ENCODE measurements at regions not wholly inside any gene's neighbourhood (a gene's known extent, or its start where the extent isn't known, plus 50 kb on each side); places are given as distances from the start of the nearest gene placed in this dataset.

- peaks cover 99% of the 10 kb centered on the region for H3K9me3 Mint-ChIP-seq
These were observed 233.6 kb downstream of the GLRX3 start for GRCh38 chr10:130369645-130370381.

More at GRCh38 chr10:130369645-130370381, 233.6 kb downstream of the GLRX3 start:
- no peak overlapping the region for H2AFZ ChIP-seq
- no peaks in the 10 kb centered on the region for H3K9me2 ChIP-seq (ENCODE audit: insufficient read depth)
- no peak overlapping the region for H3K27ac ChIP-seq (ENCODE audit: low read depth)
- H3K4me1 ChIP-seq (ENCODE audit: insufficient read depth), result no peaks in the 10 kb centered on the region
- H3K27me3 Mint-ChIP-seq (ENCODE audit: insufficient read depth, low read depth, poor library complexity), result peaks cover 9% of the 10 kb centered on the region
- H3K4me2 ChIP-seq, result no peak overlapping the region
- no peak for ATAC-seq
- H3F3A ChIP-seq (replicated peaks; ENCODE audit: low read depth), result no peaks in the 10 kb centered on the region
- H3K79me2 ChIP-seq (replicated peaks; ENCODE audit: insufficient read depth), result no peaks in the 10 kb centered on the region
- no peak for DNase-seq (ENCODE audit: low spot score)
- H4K20me1 ChIP-seq (replicated peaks; ENCODE audit: insufficient read depth), result no peaks in the 10 kb centered on the region
- H3K27ac Mint-ChIP-seq, result no peak overlapping the region
- H3K4me1 Mint-ChIP-seq, result no peaks in the 10 kb centered on the region
- H3K4me3 Mint-ChIP-seq, result no peak overlapping the region
- H3K27me3 ChIP-seq (ENCODE audit: insufficient read depth), result no peaks in the 10 kb centered on the region
- H3K36me3 Mint-ChIP-seq (ENCODE audit: low read depth), result peaks cover 48% of the 10 kb centered on the region
- no peak for TF ChIP-seq REST (IDR thresholded peaks at IDR 0.05; ENCODE audit: unreplicated experiment)
- TF ChIP-seq NANOG (IDR thresholded peaks at IDR 0.05; ENCODE audit: borderline replicate concordance), result no peak
- TF ChIP-seq EZH2 (IDR thresholded peaks at IDR 0.05; ENCODE audit: low read depth, unreplicated experiment), result no peak
- TF ChIP-seq CTCF (conservative IDR thresholded peaks at IDR 0.05; ENCODE audit: low read depth in 2 of 2), result no peak
- TF ChIP-seq ZNF462 (CRISPR knock-in tag; IDR thresholded peaks at IDR 0.05), result no peak
- no peak for TF ChIP-seq ETS1 (IDR thresholded peaks at IDR 0.05)
- no peak for TF ChIP-seq EZH2phosphoT487 (IDR thresholded peaks at IDR 0.05; ENCODE audit: unreplicated experiment)
- TF ChIP-seq ZNF331 (CRISPR knock-in tag; IDR thresholded peaks at IDR 0.05; ENCODE audit: low read depth), result no peak
- no peak for TF ChIP-seq STAT1 (IDR thresholded peaks at IDR 0.05; ENCODE audit: unreplicated experiment)
- TF ChIP-seq CREB1 (CRISPR knock-in tag; IDR thresholded peaks at IDR 0.05; ENCODE audit: low read depth), result no peak
- TF ChIP-seq JUNB (IDR thresholded peaks at IDR 0.05; ENCODE audit: unreplicated experiment), result no peak
- TF ChIP-seq POLR2AphosphoS5 (IDR thresholded peaks at IDR 0.05; ENCODE audit: low read depth), result no peak
- no peak overlapping the region for H3K4me3 ChIP-seq
- no peaks in the 10 kb centered on the region; the same call in 1 of the 2 replicates for H3K36me3 ChIP-seq (ENCODE audit: insufficient read depth)

Measured in GM23338 (cell line).